HG03025 (cell line): ENCODE measurements at regions not wholly inside any gene's neighbourhood (a gene's known extent, or its start where the extent isn't known, plus 50 kb on each side); places are given as distances from the start of the nearest gene placed in this dataset.

Experiments
- ATAC-seq: cut with Tn5 transposase; IDR thresholded peaks from one replicate; pipeline ENCODE4 v1.9.1; 2021; ENCODE audit warnings: mild to moderate bottlenecking, moderate library complexity; ENCODE audit not compliant: unreplicated experiment, low FRiP score

- ATAC-seq = no peak
These were observed 67.9 kb upstream of the BMPER start for GRCh38 chr7:33837356-33837851.

- ATAC-seq = no peak
These were observed 64.3 kb upstream of the BMPER start for GRCh38 chr7:33841031-33841430.

DNA sequence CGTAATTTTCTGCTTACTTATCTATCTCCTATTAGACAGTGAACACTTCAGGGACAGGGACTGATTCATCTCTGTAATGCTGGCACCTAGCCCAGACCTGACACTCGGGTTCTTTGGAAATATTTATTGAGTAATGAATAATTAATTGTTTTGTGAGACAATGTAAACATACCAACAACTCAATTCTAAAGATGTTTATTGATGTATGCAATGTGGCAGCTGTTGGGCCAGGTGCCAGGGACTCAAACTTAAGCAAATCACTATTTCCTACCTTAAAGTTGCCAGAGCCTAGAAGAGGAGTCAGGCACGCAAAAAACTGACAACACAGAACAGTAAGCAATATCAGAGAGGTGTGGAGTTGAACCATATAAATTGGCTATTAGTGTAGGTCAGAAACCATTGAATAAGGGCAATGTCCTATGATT is 63.6 kb upstream of the BMPER start:
- no peak for ATAC-seq

GRCh38 chr7:33842150-33842549 is 63.2 kb upstream of the BMPER start:
- no peak for ATAC-seq

GRCh38 chr7:33845991-33846509 is 59.3 kb upstream of the BMPER start:
- ATAC-seq = no peak

- no peak for ATAC-seq
These were observed 56.3 kb upstream of the BMPER start for GRCh38 chr7:33849004-33849403.

DNA sequence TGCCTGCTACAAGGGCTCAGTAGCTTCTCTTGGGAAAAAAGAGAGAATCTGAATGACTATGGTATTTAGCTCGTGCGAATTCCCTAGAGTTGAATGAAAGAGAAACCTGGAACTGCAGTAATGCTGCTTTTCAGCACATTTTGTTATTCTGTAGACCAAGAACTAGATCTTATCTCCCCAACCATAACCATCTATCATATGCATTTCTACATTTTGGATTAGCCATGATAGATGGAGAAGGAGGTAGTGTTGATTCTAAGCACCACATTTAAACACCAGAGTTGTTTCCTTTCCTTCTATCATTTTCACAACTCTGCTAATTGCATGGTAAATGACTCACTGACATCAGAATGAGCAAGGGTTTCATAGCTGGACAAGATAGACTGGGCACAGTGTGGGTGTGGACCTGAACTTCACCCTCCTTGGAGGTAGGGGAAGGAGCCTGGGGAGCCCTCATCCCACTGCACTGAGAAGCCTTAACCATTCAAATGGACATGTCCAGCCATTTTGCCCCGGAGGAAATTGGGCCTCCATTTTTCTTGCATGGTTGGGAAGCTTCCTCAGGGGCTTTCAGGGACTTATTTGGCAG is 55.3 kb upstream of the BMPER start:
- no peak for ATAC-seq

- no peak for ATAC-seq
These were observed 54.6 kb upstream of the BMPER start for GRCh38 chr7:33850768-33851167.

DNA sequence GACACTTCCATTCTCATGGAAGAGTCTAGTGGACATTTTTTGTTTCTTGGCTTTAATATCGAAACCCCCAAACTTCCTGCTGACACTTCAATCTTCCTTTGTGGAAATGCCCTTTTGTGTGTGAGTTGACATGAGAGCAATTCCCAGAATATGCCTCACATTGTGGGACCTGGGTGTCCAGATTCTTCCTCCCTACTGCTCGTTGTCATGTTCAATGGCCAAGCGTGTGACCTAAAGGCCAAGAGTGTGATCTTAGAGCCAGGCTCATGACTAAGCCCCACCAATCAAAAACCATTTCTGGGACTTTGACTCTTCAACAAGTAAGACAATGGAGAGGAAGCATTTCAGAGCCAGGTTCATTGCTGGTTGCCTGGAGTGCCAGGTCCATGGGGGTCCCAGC is 52.5 kb upstream of the BMPER start:
- no peak for ATAC-seq

- ATAC-seq = no peak
These were observed 51.8 kb upstream of the BMPER start for GRCh38 chr7:33853361-33854062.

- no peak for ATAC-seq
These were observed 51.2 kb upstream of the BMPER start for GRCh38 chr7:33854178-33854577.

DNA sequence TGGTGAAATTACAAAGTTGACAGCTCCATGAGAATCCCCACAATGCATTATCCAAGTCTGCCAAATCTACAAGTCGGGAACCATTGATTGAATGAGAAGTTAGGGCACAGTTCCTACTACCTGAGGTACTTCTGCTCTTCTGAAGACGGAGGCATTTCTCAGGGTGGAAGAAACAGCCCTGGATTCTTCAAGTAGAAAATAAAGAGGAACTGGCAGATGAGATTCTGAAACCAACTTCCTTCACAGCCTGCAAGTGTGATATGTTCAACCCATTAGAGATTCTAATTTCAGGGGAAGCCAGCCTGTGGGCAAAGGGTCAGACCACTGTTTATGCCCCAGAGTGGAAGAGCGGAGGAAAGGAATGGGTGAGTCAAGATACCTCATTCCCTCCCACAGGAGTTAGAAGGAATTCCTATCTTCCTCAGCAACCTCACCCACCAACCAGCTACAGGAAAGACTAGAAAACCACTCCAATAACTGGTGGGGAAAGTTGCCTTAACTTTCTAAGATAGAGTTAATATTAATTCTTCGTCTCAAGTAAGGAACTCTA is 50.5 kb upstream of the BMPER start:
- ATAC-seq = no peak
